HG03342 (cell line): ENCODE measurements at regions not wholly inside any gene's neighbourhood (a gene's known extent, or its start where the extent isn't known, plus 50 kb on each side); places are given as distances from the start of the nearest gene placed in this dataset.
"Not testable (repeated sequence)": the region's sequence is repeated elsewhere in the genome, so short reads cannot be mapped to it uniquely, and the experiment has no call there.

ENCODE experiments used
- ATAC-seq: cut with Tn5 transposase; IDR thresholded peaks from one replicate; pipeline ENCODE4 v1.9.1; 2021; ENCODE audit warnings: mild to moderate bottlenecking, moderate library complexity; ENCODE audit not compliant: unreplicated experiment

DNA sequence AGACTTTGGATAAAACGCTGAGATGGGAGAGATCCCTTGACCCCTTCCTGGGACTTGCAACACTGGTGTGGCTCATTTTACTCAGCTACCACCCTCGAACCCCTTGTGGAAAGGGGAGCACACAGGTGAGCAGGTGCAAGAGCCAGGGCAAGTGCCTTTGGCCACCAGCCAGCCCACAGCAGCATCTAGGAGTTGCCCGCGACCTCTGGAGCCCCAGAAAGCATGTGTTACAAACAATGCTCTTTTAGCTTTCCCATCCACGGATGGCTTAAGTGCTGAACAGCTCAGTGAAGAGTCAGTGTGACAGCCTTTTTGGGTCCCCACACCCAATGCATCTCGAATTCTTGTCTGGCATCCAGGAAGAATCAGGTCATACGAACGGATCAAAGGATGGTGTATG, 197.8 kb downstream of the MEMO1 start:
- no peak for ATAC-seq

DNA sequence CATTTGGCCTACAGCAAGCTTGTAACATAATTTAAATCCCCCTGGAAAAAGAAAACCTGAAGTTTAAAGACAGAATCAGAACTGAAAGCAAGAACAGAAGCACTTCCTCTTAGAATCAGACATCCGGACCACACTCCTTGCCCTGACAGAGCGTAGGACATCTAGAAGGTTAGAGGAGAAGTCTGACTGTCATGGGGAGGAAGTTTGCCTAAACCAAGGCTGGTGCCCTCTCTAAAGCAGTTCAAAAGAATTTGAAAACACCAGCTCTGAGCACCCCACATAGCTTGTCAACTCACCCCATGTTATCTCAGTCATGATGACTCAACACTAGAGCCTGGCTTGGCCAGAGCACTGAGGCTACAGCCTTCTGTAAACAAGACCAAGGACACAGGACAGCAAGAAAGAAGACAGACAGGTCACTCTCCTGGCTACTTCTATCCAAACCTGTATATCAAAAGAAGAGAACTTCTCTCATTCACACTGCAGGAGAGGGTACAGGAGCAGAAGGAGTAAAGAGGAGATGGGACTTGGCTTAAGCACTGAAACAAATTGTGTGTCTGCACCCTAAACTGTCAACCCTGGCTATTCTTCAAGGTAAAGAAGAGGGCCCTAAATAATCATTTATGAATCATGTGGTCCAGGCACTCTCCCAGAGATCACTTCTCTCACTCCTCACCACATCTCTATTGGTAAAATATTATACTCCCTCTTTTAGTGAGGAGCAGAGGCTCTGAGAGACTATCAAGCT, 198.6 kb downstream of the MEMO1 start:
- peak; percentile 98 for ATAC-seq

DNA sequence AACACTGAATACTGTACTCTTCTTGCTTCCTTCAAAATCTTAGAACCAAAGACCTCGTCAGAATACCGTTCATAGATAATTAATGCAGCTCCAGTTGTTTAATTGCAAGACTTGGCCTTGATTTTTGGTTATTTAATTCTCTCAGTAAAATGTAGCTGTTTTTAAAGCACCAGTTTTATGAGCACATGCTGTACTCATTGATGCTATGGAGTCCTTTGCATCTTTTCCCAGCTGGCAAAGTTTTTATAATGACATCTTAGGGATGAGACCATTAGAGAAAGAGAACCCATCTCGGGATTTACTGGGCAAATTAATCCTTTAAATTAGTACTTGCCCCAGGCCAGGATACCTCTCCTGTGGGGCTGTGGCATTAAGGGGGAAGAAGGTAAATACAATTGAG, 199.3 kb downstream of the MEMO1 start:
- no peak for ATAC-seq

DNA sequence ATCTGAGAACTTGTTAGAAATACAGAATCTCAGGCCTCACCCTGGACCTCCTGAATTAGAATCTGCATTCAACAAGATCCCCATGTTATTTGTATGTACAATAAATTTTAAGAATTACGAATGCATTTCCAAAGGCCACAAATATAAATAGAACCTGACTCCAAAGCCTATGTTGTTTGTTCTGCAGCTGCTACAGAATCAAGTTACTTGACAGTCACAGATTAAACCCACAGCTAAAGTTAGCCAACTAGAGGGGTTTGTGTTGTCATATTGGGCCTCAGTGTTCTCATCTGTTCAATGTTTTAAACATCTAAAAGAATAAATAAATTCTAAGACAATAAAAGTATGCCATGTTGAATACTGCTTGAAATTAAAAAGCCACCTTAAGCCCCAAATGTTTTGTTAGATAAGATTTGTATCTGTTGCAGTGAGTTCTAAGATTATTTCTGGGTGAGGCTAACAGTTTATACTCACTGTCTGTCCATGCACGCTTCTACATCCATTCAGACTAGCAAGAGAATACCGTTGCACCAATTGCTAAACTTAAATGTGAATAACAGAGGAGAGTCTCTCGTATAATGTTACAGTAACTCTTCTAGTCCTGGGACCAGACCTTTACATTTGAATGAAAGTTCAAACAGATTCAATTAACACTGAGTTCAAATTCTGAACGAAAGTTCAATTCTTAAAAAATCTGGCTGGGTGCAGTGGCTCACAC, 200.4 kb downstream of the MEMO1 start:
- ATAC-seq, result no peak

DNA sequence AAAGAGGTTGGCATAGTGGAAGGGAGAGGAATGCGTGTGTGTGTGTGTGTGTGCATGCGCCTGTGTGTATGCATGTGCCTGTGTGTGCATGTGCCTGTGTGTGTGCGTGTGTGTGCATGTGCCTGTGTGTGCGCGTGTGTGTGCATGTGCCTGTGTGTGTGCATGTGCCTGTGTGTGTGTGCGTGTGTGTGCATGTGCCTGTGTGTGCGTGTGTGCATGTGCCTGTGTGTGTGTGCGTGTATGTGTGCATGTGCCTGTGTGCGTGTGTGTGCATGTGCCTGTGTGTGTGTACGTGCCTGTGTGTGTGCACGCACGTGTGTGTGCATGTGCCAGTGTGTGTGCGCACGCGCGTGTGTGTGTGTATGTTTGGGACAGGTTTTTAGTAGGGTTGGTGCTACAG, 205.1 kb downstream of the MEMO1 start:
- ATAC-seq, result no peak

GRCh38 chr2:31803481-31804153, 207.2 kb downstream of the MEMO1 start:
- not testable (repeated sequence) for ATAC-seq

- ATAC-seq, result no peak
Observed at GRCh38 chr2:31802711-31803110, 208.1 kb downstream of the MEMO1 start.

- ATAC-seq, result not testable (repeated sequence)
Observed at GRCh38 chr2:31799282-31799681, 211.5 kb downstream of the MEMO1 start.

DNA sequence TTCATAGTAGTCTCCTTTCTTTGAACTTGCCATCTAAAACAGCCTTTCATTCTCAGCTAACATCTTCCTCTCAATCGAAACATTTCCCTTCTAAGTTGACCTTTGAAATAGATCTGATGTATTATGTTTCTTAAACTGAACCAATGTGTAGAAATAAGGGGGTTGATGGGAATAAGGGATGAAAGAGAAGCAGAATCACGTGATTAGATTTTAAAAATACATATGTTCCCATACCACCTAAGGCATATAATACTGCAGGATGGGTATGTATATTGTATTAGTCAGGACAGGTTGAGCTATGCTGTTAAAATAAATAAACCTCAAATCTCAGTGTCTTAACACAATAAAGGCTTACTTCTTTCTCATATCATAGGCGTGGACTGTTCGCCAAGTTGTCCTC, 207.5 kb upstream of the SRD5A2 start:
- ATAC-seq, result no peak

- ATAC-seq, result peak; percentile 48
Observed at GRCh38 chr2:31785876-31786275, 205.1 kb upstream of the SRD5A2 start.

DNA sequence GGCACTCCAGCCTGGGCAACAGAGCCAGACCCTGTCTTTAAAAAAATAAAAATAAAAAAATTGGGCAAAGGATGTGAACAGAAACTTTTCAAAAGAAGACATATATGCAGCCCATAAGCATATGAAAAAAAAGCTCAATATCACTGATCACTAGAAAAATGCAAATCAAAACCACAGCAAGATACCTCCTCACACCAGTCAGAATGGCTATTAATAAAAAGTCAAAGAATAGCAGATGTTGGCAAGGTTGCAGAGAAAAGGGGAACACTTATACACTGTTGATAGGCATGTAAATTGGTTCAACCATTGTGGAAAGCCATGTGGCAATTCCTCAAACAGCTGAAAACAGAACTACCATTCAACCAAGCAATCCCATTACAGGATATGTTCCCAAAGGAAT, 204.1 kb upstream of the SRD5A2 start:
- no peak for ATAC-seq

- ATAC-seq, result not testable (repeated sequence)
Observed at GRCh38 chr2:31783446-31784091, 202.8 kb upstream of the SRD5A2 start.

DNA sequence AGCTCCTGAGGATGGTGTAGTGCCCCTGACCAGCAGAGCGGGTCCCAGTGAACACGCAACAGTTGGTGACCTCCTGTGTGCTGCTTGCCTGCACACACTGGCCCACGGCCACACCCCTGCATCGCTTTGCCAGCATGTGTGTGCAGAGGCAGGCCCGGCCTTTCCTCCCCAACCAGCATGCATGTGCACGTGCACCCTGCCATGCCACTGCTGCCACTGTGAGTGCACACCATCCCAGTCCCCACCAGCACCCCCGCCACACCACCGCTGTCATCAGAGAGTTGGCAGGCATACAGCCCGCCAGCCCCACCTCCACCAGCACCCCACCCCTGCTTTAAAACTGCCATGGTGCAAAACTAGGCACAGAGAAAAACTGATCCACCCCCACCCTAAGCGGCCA, 197.4 kb upstream of the SRD5A2 start:
- ATAC-seq, result no peak

- ATAC-seq, result no peak
Observed at GRCh38 chr2:31770741-31771140, 190.0 kb upstream of the SRD5A2 start.

DNA sequence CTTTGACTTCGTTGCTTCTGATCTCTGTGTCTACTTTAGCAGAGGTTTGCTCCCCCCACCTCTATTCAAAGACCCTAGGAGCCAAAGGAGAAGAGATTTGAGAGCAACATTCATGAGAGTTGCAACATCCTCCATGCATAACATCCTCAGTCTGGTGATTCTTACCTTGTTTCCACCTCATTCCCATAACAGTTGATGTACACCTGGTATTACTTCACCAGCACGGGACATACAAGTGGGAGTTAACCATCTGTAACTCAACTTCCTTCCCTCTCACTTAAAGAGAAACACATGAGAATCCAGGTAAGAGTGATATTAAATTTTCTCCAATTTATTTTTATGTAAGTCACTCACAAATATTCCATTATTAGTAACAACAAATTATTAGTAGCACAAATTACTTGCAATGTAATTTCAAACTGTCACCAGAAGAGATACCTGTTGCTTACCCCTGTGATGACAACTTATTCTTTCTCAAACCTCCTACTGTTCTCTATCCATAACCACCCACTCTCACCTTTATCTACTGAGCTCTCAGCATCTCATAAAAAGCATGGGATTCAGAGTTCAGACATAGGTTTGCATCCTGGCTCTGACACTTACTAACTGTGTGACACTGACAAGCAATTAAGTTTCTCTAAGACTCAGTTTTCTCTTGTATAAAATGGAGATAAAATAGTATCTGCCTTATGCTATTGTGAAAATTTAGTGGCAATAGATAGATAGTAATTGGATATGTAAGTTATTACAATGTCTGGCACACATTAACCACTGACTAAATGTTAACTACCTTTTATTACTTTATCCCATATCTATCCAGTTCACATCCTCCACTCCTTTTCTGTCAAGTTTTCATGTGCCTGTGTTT, 184.6 kb upstream of the SRD5A2 start:
- no peak for ATAC-seq

GRCh38 chr2:31764169-31764568, 183.4 kb upstream of the SRD5A2 start:
- ATAC-seq, result no peak

DNA sequence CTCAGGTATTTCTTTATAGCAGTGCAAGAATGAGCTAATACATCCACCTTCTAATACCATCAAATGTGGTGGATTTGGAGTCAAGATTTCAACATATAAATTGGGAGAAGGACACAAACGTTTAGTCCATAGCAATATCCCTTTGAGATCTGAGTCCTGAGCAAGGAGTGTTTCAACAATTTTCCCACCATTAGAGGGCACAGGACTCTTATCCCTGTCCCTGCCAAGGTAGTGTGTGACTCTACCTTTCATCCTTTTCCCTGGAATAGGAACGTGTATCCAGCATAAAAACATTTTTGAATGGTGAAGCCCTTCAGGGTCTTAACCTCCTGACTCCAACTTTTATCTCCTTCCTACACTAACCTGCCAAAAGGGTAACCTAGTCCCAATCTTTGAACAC, 181.3 kb upstream of the SRD5A2 start:
- no peak for ATAC-seq

GRCh38 chr2:31757351-31757750, 176.6 kb upstream of the SRD5A2 start:
- not testable (repeated sequence) for ATAC-seq

DNA sequence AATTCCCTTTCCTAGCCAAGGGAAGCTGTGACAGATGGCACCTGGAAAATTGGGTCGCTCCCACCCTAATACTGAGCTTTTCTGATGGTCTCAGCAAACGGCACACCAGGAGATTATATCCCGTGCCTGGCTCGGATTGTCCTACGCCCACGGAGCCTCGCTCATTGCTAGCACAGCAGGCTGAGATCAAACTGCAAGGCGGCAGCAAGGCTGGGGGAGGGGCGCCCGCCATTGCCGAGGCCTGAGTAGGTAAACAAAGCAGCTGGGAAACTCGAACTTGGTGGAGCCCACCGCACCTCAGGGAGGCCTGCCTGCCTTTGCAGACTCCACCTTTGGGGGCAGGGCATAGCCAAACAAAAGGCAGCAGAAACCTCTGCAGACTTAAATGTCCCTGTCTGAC, 168.0 kb upstream of the SRD5A2 start:
- ATAC-seq, result not testable (repeated sequence)

DNA sequence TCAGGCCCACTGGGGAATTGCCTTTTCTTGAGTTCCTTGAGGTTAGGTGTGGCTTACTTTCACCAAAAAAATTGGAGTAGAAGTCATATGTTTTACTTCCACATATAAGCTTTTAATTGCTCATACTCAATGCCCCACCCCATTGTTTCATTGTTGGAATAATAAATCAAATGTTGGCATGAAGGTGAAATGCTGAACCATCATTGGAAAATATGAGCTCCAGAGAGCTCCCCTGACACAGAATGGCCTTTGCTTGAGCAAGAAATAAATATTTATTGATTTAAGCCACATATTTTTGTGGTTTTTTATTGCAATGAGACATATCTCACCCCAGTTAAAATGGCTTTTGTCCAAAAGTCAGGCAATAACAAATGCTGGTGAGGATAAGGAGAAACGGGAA, 167.3 kb upstream of the SRD5A2 start:
- ATAC-seq, result no peak
